Urinary bladder (tissue), 3 donors: ENCODE measurements at regions not wholly inside any gene's neighbourhood (a gene's known extent, or its start where the extent isn't known, plus 50 kb on each side); places are given as distances from the start of the nearest gene placed in this dataset.

Source experiments
- DNase-seq: peaks from one replicate; pipeline ENCODE4 v3.0.0-alpha.2; 2015; ENCODE audit errors: extremely low spot score
- H3K27ac ChIP-seq: one replicate; pipeline ENCODE4 v1.5.1; 2013; ENCODE audit warnings: low read depth, mild to moderate bottlenecking, moderate library complexity
- H3K36me3 ChIP-seq: one replicate; pipeline ENCODE4 v1.6.1; 2013; ENCODE audit warnings: mild to moderate bottlenecking, moderate library complexity; ENCODE audit not compliant: insufficient read depth
- H3K4me1 ChIP-seq: one replicate; pipeline ENCODE4 v1.6.1; 2013; ENCODE audit warnings: mild to moderate bottlenecking, moderate library complexity; ENCODE audit not compliant: insufficient read depth
- H3K4me3 ChIP-seq: one replicate; pipeline ENCODE4 v1.5.1; 2013; ENCODE audit warnings: low read depth, low read length
- WGBS: extraction: QIAGEN DNeasy Blood & Tissue Kit; methylation state at CpG from one replicate; pipeline ENCODE4 v1.1.7; 2013; 5-methylcytosine and 5-hydroxymethylcytosine counted together
- donor health status: healthy with polysubstance abuse.
- donor health status: healthy.

GRCh38 chr4:18479825-18480224, 458.3 kb upstream of the LCORL start:
- Histone ChIP-seq H3K4me3 (no peak overlapping the region), H3K36me3 (no peaks in the 10 kb centered on the region), H3K27ac (no peak overlapping the region), H3K4me1 (no peaks in the 10 kb centered on the region)
- WGBS, result 70% methylated on average over 3 of the region's 3 CpGs
- DNase-seq, result no peak

- Histone ChIP-seq H3K4me3 (no peak overlapping the region), H3K36me3 (no peaks in the 10 kb centered on the region), H3K27ac (no peak overlapping the region), H3K4me1 (no peaks in the 10 kb centered on the region)
- 66% methylated on average over 4 of the region's 4 CpGs for WGBS
- no peak for DNase-seq
Observed at GRCh38 chr4:18463987-18464559, 442.5 kb upstream of the LCORL start.

- no peak for DNase-seq
- Histone ChIP-seq H3K4me1 (no peaks in the 10 kb centered on the region), H3K27ac (no peak overlapping the region), H3K4me3 (no peak overlapping the region), H3K36me3 (no peaks in the 10 kb centered on the region)
- WGBS, result 82% methylated on average over 3 of the region's 3 CpGs
Observed at GRCh38 chr4:18458465-18458864, 436.9 kb upstream of the LCORL start.

- 69% methylated on average over 3 of the region's 3 CpGs for WGBS
- no peaks in the 10 kb centered on the region for H3K4me1 ChIP-seq
- DNase-seq, result no peak
Observed at GRCh38 chr4:18454349-18454748, 432.8 kb upstream of the LCORL start.

GRCh38 chr4:18445110-18445509, 423.6 kb upstream of the LCORL start:
- no peaks in the 10 kb centered on the region for H3K36me3 ChIP-seq
- H3K27ac ChIP-seq, result no peak overlapping the region
- WGBS, result 85% methylated on average over 4 of the region's 4 CpGs
- no peaks in the 10 kb centered on the region for H3K4me1 ChIP-seq
- no peak for DNase-seq
- H3K4me3 ChIP-seq, result no peak overlapping the region

More at GRCh38 chr4:18454349-18454748, 432.8 kb upstream of the LCORL start:
- Histone ChIP-seq H3K4me3 (no peak overlapping the region), H3K36me3 (no peaks in the 10 kb centered on the region), H3K27ac (no peak overlapping the region)

- DNase-seq, result no peak
- Histone ChIP-seq H3K36me3 (no peaks in the 10 kb centered on the region), H3K4me1 (no peaks in the 10 kb centered on the region), H3K4me3 (no peak overlapping the region), H3K27ac (no peak overlapping the region)
- WGBS, result 91% methylated on average over 3 of the region's 3 CpGs
Observed at GRCh38 chr4:18444206-18444605, 422.7 kb upstream of the LCORL start.

- Histone ChIP-seq H3K4me3 (no peak overlapping the region), H3K36me3 (no peaks in the 10 kb centered on the region), H3K4me1 (no peaks in the 10 kb centered on the region), H3K27ac (no peak overlapping the region)
- 49% methylated on average over 1 of the region's 1 CpG for WGBS
- DNase-seq, result no peak
Observed at GRCh38 chr4:18442957-18443356, 421.4 kb upstream of the LCORL start.

- no peak overlapping the region for H3K4me3 ChIP-seq
- H3K4me1 ChIP-seq, result no peaks in the 10 kb centered on the region
- DNase-seq, result no peak
- H3K36me3 ChIP-seq, result no peaks in the 10 kb centered on the region
- 73% methylated on average over 2 of the region's 2 CpGs for WGBS
- H3K27ac ChIP-seq, result no peak overlapping the region
Observed at GRCh38 chr4:18441676-18442075, 420.1 kb upstream of the LCORL start.

GRCh38 chr4:18441203-18441590, 419.6 kb upstream of the LCORL start:
- DNase-seq, result no peak
- no peak overlapping the region for H3K4me3 ChIP-seq
- H3K36me3 ChIP-seq, result no peaks in the 10 kb centered on the region
- H3K4me1 ChIP-seq, result no peaks in the 10 kb centered on the region
- no peak overlapping the region for H3K27ac ChIP-seq
- WGBS, result 80% methylated on average over 3 of the region's 3 CpGs

- no peaks in the 10 kb centered on the region for H3K36me3 ChIP-seq
- no peak overlapping the region for H3K4me3 ChIP-seq
- DNase-seq, result no peak
- WGBS, result 43% methylated on average over 7 of the region's 7 CpGs
- H3K27ac ChIP-seq, result no peak overlapping the region
- no peaks in the 10 kb centered on the region for H3K4me1 ChIP-seq
Observed at GRCh38 chr4:18440527-18441202, 419.1 kb upstream of the LCORL start.

- no peak overlapping the region for H3K27ac ChIP-seq
- H3K4me1 ChIP-seq, result no peaks in the 10 kb centered on the region
- 81% methylated on average over 3 of the region's 3 CpGs for WGBS
- no peaks in the 10 kb centered on the region for H3K36me3 ChIP-seq
- DNase-seq, result no peak
- no peak overlapping the region for H3K4me3 ChIP-seq
Observed at GRCh38 chr4:18439311-18439710, 417.8 kb upstream of the LCORL start.

- H3K4me1 ChIP-seq, result no peaks in the 10 kb centered on the region
- no peak overlapping the region for H3K27ac ChIP-seq
- no peak for DNase-seq
- H3K4me3 ChIP-seq, result no peak overlapping the region
- H3K36me3 ChIP-seq, result no peaks in the 10 kb centered on the region
Observed at GRCh38 chr4:18435781-18436180, 414.2 kb upstream of the LCORL start.

- 73% methylated on average over 4 of the region's 4 CpGs for WGBS
- H3K4me1 ChIP-seq, result no peaks in the 10 kb centered on the region
Observed at GRCh38 chr4:18422685-18423084, 401.1 kb upstream of the LCORL start.

GRCh38 chr4:18421519-18421918, 400.0 kb upstream of the LCORL start:
- DNase-seq, result no peak
- Histone ChIP-seq H3K36me3 (no peaks in the 10 kb centered on the region), H3K4me3 (no peak overlapping the region), H3K27ac (no peak overlapping the region), H3K4me1 (no peaks in the 10 kb centered on the region)
- 64% methylated on average over 2 of the region's 2 CpGs for WGBS

More at GRCh38 chr4:18422685-18423084, 401.1 kb upstream of the LCORL start:
- H3K27ac ChIP-seq, result no peak overlapping the region
- no peak for DNase-seq
- H3K36me3 ChIP-seq, result no peaks in the 10 kb centered on the region
- no peak overlapping the region for H3K4me3 ChIP-seq
